A673 (cell line): ENCODE measurements at regions not wholly inside any gene's neighbourhood (a gene's known extent, or its start where the extent isn't known, plus 50 kb on each side); places are given as distances from the start of the nearest gene placed in this dataset.

ENCODE experiments used
- EZH2 ChIP-seq: fragments of 200-600 bp; sonication (generic); IDR thresholded peaks from 2 replicates; pipeline ENCODE4 v1.6.1; 2017; ENCODE audit warnings: borderline replicate concordance, low read depth, mild to moderate bottlenecking, mixed read lengths, antibody characterized with exemption, low read length; ENCODE audit not compliant: poor library complexity, severe bottlenecking
- TF ChIP-seq, protein P1 (sequence below): fragments of 300-800, 200-600 bp; sonication (generic); conservative IDR thresholded peaks from 2 replicates; pipeline ENCODE4 v1.5.1; 2017; ENCODE audit warnings: low read depth, mild to moderate bottlenecking, antibody characterized with exemption, low read length, moderate library complexity, mixed read lengths

DNA sequence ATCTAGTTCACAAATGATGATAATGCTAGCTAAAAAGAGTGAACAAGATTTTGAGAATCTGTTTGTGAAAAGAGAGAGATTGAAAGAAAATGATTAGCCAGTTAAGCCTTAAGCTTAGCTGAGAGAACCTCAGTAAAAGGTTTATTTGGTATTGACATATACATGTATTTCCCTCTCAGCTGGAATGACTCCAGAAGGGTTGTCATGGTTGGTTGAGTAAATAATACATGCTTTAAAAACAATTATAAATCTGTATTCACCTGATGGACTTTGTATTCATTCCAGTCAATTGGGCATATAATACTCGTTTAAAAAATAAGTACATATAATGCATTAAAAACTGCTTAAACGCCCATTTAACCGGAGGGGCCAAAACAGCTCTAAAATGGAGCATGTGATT is 181.4 kb downstream of the GRB14 start:
- TF ChIP-seq, protein P1, sequence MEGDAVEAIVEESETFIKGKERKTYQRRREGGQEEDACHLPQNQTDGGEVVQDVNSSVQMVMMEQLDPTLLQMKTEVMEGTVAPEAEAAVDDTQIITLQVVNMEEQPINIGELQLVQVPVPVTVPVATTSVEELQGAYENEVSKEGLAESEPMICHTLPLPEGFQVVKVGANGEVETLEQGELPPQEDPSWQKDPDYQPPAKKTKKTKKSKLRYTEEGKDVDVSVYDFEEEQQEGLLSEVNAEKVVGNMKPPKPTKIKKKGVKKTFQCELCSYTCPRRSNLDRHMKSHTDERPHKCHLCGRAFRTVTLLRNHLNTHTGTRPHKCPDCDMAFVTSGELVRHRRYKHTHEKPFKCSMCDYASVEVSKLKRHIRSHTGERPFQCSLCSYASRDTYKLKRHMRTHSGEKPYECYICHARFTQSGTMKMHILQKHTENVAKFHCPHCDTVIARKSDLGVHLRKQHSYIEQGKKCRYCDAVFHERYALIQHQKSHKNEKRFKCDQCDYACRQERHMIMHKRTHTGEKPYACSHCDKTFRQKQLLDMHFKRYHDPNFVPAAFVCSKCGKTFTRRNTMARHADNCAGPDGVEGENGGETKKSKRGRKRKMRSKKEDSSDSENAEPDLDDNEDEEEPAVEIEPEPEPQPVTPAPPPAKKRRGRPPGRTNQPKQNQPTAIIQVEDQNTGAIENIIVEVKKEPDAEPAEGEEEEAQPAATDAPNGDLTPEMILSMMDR = no peak
- TF ChIP-seq EZH2 = no peak
